ENCODE measurements at regions not wholly inside any gene's neighbourhood (a gene's known extent, or its start where the extent isn't known, plus 50 kb on each side); places are given as distances from the start of the nearest gene placed in this dataset.
"Not testable (repeated sequence)": the region's sequence is repeated elsewhere in the genome, so short reads cannot be mapped to it uniquely, and the experiment has no call there.

- H3K4me1 ChIP-seq; H3K4me3 ChIP-seq; DNase-seq; H3K27me3 ChIP-seq; H3K36me3 ChIP-seq (replicated peaks in 1 of 2; ENCODE audit: insufficient read depth in 1 of 2, low read depth in 2 of 2); H3K27ac ChIP-seq; H3K9me3 ChIP-seq; intact Hi-C loops (cut with DNase I): not testable (repeated sequence)
- peak; percentile 82 for ATAC-seq
- no CpG with 5 or more reads among the region's 2 CpGs for WGBS, 2 donors
Measured at GRCh38 chr2:110394769-110395168, 77.8 kb downstream of the LIMS4 start.

- H3K27me3 ChIP-seq; DNase-seq; H3K4me3 ChIP-seq; ATAC-seq; H3K27ac ChIP-seq; H3K4me1 ChIP-seq; H3K36me3 ChIP-seq (replicated peaks in 1 of 2; ENCODE audit: insufficient read depth in 1 of 2, low read depth in 2 of 2); intact Hi-C loops (cut with DNase I); H3K9me3 ChIP-seq: not testable (repeated sequence)
- WGBS, 2 donors, result 87% methylated on average over 5 of the region's 8 CpGs; no CpG with 5 or more reads in 1 of the 2 donors
Measured at GRCh38 chr2:110392366-110392765, 80.2 kb downstream of the LIMS4 start.

- H3K27ac ChIP-seq; ATAC-seq; H3K4me3 ChIP-seq; H3K9me3 ChIP-seq; H3K4me1 ChIP-seq; H3K36me3 ChIP-seq (replicated peaks in 1 of 2; ENCODE audit: insufficient read depth in 1 of 2, low read depth in 2 of 2); H3K27me3 ChIP-seq; intact Hi-C loops (cut with DNase I): not testable (repeated sequence)
- peak in 1 of 4 donors; percentile 8 for DNase-seq
- WGBS, 2 donors, result no CpG with 5 or more reads among the region's 5 CpGs
Measured at GRCh38 chr2:110391035-110391418, 81.6 kb downstream of the LIMS4 start.

- H3K27me3 ChIP-seq; H3K4me1 ChIP-seq; H3K27ac ChIP-seq; intact Hi-C loops (cut with DNase I); H3K9me3 ChIP-seq; H3K4me3 ChIP-seq; H3K36me3 ChIP-seq (replicated peaks in 1 of 2; ENCODE audit: insufficient read depth in 1 of 2, low read depth in 2 of 2): not testable (repeated sequence)
- DNase-seq, result peak in 2 of 4 donors; percentile 3 to 4
- ATAC-seq, result peak; percentile 66
- 51 to 68% methylated on average over 3 to 5 of the region's 7 CpGs for WGBS, 2 donors
Measured at GRCh38 chr2:110390351-110391034, 82.1 kb downstream of the LIMS4 start.

- intact Hi-C loops (cut with DNase I); ATAC-seq; H3K27ac ChIP-seq; H3K9me3 ChIP-seq; H3K27me3 ChIP-seq; H3K4me1 ChIP-seq; H3K36me3 ChIP-seq (replicated peaks in 1 of 2; ENCODE audit: insufficient read depth in 1 of 2, low read depth in 2 of 2); H3K4me3 ChIP-seq: not testable (repeated sequence)
- 93% methylated on average over 4 of the region's 12 CpGs; no CpG with 5 or more reads in 1 of the 2 donors for WGBS, 2 donors
- peak in 1 of 4 donors; percentile 5 for DNase-seq
Measured at GRCh38 chr2:110387044-110387443, 85.6 kb downstream of the LIMS4 start.

DNA sequence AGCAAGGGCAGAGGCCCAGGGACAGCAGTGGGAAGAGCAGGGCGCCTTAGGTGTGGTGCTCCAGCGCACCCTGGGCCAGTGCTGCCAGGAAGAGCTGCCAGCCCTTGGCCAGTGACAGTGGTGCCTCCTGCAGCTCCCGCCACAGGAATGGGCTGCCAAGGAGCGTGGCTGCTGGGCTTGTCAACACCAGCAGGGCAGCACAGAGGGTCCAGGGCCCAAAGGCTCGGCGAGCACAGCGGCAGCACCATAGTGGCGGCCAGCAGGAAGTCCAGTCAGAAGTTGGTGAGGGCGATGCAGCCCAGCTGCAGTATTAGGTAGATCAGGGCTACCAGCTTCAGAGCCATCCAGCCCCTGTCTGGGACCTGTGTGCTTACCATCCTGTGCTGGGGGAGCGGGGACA lies 86.1 kb downstream of the LIMS4 start:
- H3K4me3 ChIP-seq; H3K27me3 ChIP-seq; H3K4me1 ChIP-seq; H3K36me3 ChIP-seq (replicated peaks in 1 of 2; ENCODE audit: insufficient read depth in 1 of 2, low read depth in 2 of 2); H3K9me3 ChIP-seq; H3K27ac ChIP-seq; intact Hi-C loops (cut with DNase I); ATAC-seq: not testable (repeated sequence)
- 90% methylated on average over 8 of the region's 10 CpGs; no CpG with 5 or more reads in 1 of the 2 donors for WGBS, 2 donors
- DNase-seq, result peak in 2 of 4 donors; percentile 7 to 8

DNA sequence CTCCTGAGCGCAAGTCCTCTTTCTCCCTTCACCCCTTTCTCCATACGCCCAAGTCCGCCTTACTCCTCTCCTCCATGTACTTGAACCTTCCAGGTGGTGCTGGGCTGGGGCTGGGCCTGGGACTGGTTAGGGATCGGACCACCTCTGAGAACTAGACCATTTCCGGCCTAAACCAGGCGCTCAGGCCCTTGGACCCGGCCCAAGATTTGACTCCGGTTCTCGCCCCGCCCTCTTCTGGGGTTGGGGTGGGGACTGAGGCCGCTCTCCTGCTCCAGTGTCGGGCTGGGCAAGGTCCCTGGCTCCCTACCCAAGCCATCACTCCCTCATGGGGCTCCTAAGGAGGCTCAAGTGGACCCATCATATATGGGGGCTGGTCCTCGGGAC lies 87.9 kb downstream of the LIMS4 start:
- DNase-seq; intact Hi-C loops (cut with DNase I); H3K4me1 ChIP-seq; H3K4me3 ChIP-seq; H3K27me3 ChIP-seq; H3K36me3 ChIP-seq (replicated peaks in 1 of 2; ENCODE audit: insufficient read depth in 1 of 2, low read depth in 2 of 2); H3K9me3 ChIP-seq; H3K27ac ChIP-seq: not testable (repeated sequence)
- WGBS, 2 donors, result 40% methylated on average over 1 of the region's 13 CpGs; no CpG with 5 or more reads in 1 of the 2 donors
- peak; percentile 76 for ATAC-seq

- H3K4me1 ChIP-seq; intact Hi-C loops (cut with DNase I); DNase-seq; H3K27me3 ChIP-seq; H3K36me3 ChIP-seq (replicated peaks in 1 of 2; ENCODE audit: insufficient read depth in 1 of 2, low read depth in 2 of 2); H3K9me3 ChIP-seq; H3K4me3 ChIP-seq; H3K27ac ChIP-seq: not testable (repeated sequence)
- no CpG with 5 or more reads among the region's 50 CpGs for WGBS, 2 donors
- peak; percentile 86 for ATAC-seq
Measured at GRCh38 chr2:110384109-110384735, 88.4 kb downstream of the LIMS4 start.

GRCh38 chr2:110383163-110384048 lies 89.2 kb downstream of the LIMS4 start:
- H3K4me3 ChIP-seq; DNase-seq; H3K9me3 ChIP-seq; H3K27me3 ChIP-seq; intact Hi-C loops (cut with DNase I); H3K27ac ChIP-seq; H3K36me3 ChIP-seq (replicated peaks in 1 of 2; ENCODE audit: insufficient read depth in 1 of 2, low read depth in 2 of 2); H3K4me1 ChIP-seq: not testable (repeated sequence)
- ATAC-seq, result peak; percentile 72
- WGBS, 2 donors, result no CpG with 5 or more reads among the region's 75 CpGs

DNA sequence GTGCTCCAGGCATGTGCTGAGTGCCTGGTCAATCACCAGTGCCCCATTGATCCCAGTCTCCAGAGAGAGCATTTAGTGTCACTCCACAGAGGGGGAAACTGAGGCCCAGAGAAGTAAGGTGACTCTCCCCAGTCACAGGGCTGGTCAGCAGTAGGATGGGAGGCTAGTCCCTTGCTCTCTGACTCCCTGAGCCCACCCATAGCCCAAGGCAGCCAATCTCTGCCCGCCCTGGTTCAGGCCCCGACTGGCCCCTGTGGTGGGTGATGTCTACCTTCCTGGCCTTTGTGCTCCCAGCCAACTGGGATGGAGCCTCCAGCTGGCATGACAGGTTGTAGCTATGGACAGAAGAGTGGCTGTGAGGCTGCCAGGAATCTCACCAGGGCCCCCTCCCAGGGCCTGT lies 99.1 kb downstream of the LIMS4 start:
- H3K36me3 ChIP-seq (replicated peaks in 1 of 2; ENCODE audit: insufficient read depth in 1 of 2, low read depth in 2 of 2); H3K4me3 ChIP-seq; H3K4me1 ChIP-seq; H3K27me3 ChIP-seq; intact Hi-C loops (cut with DNase I); H3K9me3 ChIP-seq; ATAC-seq; H3K27ac ChIP-seq: not testable (repeated sequence)
- DNase-seq, result peak in 1 of 4 donors; percentile 3
- 95 to 100% methylated on average over 2 of the region's 2 CpGs for WGBS, 2 donors

GRCh38 chr2:110371633-110372032 lies 101.0 kb downstream of the LIMS4 start:
- intact Hi-C loops (cut with DNase I); ATAC-seq; H3K4me3 ChIP-seq; H3K4me1 ChIP-seq; H3K27me3 ChIP-seq; H3K36me3 ChIP-seq (replicated peaks in 1 of 2; ENCODE audit: insufficient read depth in 1 of 2, low read depth in 2 of 2); H3K9me3 ChIP-seq: not testable (repeated sequence)
- H3K27ac ChIP-seq, result peak overlapping the region in 2 of 4 donors; percentile 30 to 39
- DNase-seq, result peak; percentile 19 to 41 (median 28)
- WGBS, 2 donors, result 60 to 75% methylated on average over 2 of the region's 2 CpGs
